AG04450 (cell line): ENCODE measurements at regions not wholly inside any gene's neighbourhood (a gene's known extent, or its start where the extent isn't known, plus 50 kb on each side); places are given as distances from the start of the nearest gene placed in this dataset.

ENCODE experiments used
- CTCF ChIA-PET: fragments of 300-600, 350-600 bp; formaldehyde crosslinking; extraction: SDS; loops from one replicate; lab custom pipeline; 2022; ENCODE audit warnings: antibody characterized with exemption, inconsistent platforms; lab: Charles Lee
- POLR2A ChIA-PET: fragments of 350-600 bp; formaldehyde crosslinking; extraction: SDS; loops from one replicate; lab custom pipeline; 2021; ENCODE audit warnings: antibody characterized with exemption, inconsistent platforms; lab: Yijun Ruan, JAX
- DNase-seq: peaks from one replicate; pipeline ENCODE4 v3.0.0-alpha.2; 2011; ENCODE audit warnings: low read depth, low spot score
- H3K27ac ChIP-seq: one replicate; pipeline ENCODE4 v1.5.1; 2012; ENCODE audit warnings: low read depth, low read length, control low read depth
- H3K27me3 ChIP-seq: one replicate; pipeline ENCODE4 v1.6.0; 2012; ENCODE audit warnings: low read length; ENCODE audit not compliant: control insufficient read depth, insufficient read depth
- H3K4me3 ChIP-seq: 2 replicates; pipeline ENCODE4 v1.5.1; 2011; ENCODE audit warnings: mild to moderate bottlenecking, low read depth, low read length, control low read depth
- H3K9me3 ChIP-seq: 2 replicates; pipeline ENCODE4 v1.5.1; 2012; ENCODE audit warnings: low read length; ENCODE audit not compliant: control insufficient read depth, insufficient read depth
- TF ChIP-seq, protein P1 (sequence below): IDR thresholded peaks from 2 replicates; pipeline ENCODE4 v1.5.1; 2011; ENCODE audit warnings: low read depth, low read length, control low read depth, inconsistent platforms

DNA sequence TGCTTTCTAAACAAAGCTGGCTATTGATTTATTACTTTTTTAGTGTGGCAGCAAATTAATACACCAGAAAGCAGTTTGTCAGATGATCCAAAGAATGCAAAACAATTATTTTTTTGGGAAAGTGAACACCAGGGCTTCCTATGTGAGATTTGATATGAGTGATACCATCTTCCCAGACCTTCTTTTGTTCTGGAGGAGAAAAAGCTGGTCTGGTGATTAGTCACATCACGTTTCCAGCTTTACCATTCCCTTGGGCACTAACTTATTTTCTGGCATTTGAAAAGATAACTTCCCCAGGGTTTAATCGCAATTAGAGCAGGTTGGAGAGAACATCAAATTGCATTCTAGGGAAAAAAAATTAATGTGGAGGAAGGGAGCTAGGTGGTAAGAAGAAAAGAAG is 182.9 kb upstream of the TANK start:
- ChIA-PET CTCF (interaction anchor here (2.1 kb wide), 1 partner anchor 86 kb away, joined by 9 read pairs; no protein-coding TSS in a partner anchor), POLR2A (no interaction called here)
- DNase-seq: no peak
- TF ChIP-seq, protein P1, sequence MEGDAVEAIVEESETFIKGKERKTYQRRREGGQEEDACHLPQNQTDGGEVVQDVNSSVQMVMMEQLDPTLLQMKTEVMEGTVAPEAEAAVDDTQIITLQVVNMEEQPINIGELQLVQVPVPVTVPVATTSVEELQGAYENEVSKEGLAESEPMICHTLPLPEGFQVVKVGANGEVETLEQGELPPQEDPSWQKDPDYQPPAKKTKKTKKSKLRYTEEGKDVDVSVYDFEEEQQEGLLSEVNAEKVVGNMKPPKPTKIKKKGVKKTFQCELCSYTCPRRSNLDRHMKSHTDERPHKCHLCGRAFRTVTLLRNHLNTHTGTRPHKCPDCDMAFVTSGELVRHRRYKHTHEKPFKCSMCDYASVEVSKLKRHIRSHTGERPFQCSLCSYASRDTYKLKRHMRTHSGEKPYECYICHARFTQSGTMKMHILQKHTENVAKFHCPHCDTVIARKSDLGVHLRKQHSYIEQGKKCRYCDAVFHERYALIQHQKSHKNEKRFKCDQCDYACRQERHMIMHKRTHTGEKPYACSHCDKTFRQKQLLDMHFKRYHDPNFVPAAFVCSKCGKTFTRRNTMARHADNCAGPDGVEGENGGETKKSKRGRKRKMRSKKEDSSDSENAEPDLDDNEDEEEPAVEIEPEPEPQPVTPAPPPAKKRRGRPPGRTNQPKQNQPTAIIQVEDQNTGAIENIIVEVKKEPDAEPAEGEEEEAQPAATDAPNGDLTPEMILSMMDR: no peak
- H3K27ac ChIP-seq: no peak overlapping the region
- H3K4me3 ChIP-seq: no peak overlapping the region
- H3K27me3 ChIP-seq: no peaks in the 10 kb centered on the region
- no peaks in the 10 kb centered on the region for H3K9me3 ChIP-seq

DNA sequence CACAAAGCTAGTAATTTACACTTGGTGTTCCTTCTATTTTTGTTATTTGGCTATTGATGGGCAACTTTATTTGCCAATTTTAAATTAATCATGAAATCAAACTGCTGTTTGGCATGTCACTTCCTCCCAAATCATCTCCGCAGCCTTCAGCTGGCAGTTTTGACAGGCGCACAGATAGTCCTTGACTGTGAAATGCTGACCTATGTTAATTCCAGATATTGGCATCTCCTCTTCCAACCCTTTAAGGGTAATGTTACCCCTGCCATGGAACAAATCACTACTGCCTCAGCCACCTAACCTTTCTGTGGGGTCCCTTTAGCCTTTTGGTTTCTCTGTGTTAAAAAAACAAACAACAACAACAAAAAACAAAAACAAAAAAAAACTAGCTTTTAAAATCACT is 182.4 kb upstream of the TANK start:
- CTCF ChIA-PET: interaction anchor here (1.5 to 2.1 kb wide), 2 partner anchors 8 to 86 kb away, joined by 5 to 9 read pairs; no protein-coding TSS in a partner anchor
- Histone ChIP-seq H3K27me3 (no peaks in the 10 kb centered on the region), H3K4me3 (no peak overlapping the region), H3K27ac (no peak overlapping the region), H3K9me3 (no peaks in the 10 kb centered on the region)
- POLR2A ChIA-PET: no interaction called here
- TF ChIP-seq, protein P1: no peak
- no peak for DNase-seq

DNA sequence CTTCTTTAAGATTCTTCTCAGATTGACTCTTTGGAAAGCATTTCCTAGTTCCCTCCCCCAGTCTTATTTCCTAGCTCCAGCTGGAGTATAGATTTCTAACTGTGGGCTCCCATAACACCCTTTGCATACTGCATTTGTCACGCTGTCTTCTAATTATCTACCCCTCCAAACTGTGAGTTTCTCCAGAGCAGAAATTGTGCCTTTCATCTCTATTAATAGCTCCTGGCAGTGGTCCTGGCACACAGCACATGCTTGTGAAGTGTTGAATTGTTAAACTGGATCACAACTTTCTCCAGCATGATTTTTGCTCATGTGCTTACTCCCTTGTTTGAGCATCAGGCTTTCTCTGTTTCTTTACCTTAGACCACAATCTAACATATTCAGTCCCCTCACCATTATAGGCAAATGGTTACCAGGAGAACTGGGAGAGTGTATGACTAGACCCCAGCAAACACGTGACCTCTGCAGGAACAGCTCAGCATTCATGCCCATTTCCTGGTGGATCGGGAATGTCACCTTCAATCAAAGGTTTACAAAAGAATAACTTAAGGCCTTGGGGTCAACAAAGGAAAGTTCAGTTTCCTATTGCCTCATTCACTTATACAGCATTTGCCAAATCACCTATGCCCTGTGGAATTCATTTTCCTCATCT is 175.7 kb upstream of the TANK start:
- CTCF ChIA-PET: interaction anchor here (0.6 to 2.2 kb wide), 2 partner anchors 10 to 78 kb away, joined by 3 to 15 read pairs; no protein-coding TSS in a partner anchor
- TF ChIP-seq, protein P1: no peak
- POLR2A ChIA-PET: no interaction called here
- no peak overlapping the region for H3K27ac ChIP-seq
- no peaks in the 10 kb centered on the region for H3K27me3 ChIP-seq
- DNase-seq: no peak
- no peaks in the 10 kb centered on the region for H3K9me3 ChIP-seq
- no peak overlapping the region for H3K4me3 ChIP-seq

DNA sequence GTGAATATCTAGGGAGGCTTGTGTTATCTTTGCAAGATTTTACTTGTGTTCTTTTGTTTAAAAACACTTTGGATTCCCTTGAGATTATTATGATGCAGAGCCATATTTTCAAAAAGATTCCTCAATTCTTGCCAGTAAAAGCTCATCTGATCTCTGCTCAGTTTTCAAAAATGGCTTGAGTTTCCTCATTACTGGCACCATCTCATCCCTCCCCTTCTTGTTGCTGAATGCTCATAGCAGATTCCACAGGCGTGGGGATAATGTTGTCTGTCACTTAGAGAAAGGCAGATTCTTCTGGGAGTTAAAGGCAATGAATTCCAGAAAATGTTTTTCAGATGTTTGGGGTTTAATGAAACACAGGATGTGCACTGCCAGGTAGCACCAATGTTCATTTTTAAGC is 170.4 kb upstream of the TANK start:
- Histone ChIP-seq H3K9me3 (no peaks in the 10 kb centered on the region), H3K4me3 (no peak overlapping the region), H3K27me3 (no peaks in the 10 kb centered on the region), H3K27ac (no peak overlapping the region)
- DNase-seq: no peak
- ChIA-PET POLR2A (interaction anchor here (1.2 kb wide), 1 partner anchor 20 kb away, joined by 3 read pairs; no protein-coding TSS in a partner anchor), CTCF (interaction anchor here (1.0 to 8.4 kb wide), 2 partner anchors 74 to 880 kb away, joined by 6 to 69 read pairs; no protein-coding TSS in a partner anchor)
- TF ChIP-seq, protein P1: no peak

DNA sequence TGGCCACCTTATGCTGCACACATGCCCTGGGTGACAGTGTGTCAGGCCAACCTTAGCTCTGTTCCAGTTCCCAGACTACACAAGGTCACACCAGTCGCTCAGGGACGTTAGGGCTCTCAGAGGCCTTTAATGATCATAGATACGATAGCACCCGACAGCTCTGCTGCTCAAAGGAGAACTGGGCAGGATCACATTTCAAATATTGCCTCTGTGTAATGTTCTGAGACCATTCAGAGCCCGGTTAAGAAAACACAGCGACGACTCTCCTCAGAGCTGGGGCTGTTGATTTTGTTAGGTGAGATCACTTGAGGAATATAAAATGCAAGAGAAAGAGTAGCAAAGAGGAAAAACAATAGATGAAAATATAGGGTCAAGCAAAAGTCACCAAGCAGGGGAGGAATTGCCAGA is 166.6 kb upstream of the TANK start:
- POLR2A ChIA-PET: no interaction called here
- H3K9me3 ChIP-seq: no peaks in the 10 kb centered on the region
- TF ChIP-seq, protein P1: no peak
- no peak overlapping the region for H3K27ac ChIP-seq
- H3K27me3 ChIP-seq: no peaks in the 10 kb centered on the region
- H3K4me3 ChIP-seq: no peak overlapping the region
- DNase-seq: no peak
- CTCF ChIA-PET: interaction anchor here (0.6 to 8.4 kb wide), 26 partner anchors 8 to 909 kb away, joined by 3 to 69 read pairs (median 4); no protein-coding TSS in a partner anchor
